ENCODE measurements at regions not wholly inside any gene's neighbourhood (a gene's known extent, or its start where the extent isn't known, plus 50 kb on each side); places are given as distances from the start of the nearest gene placed in this dataset.
A peak's percentile ranks its signal among the peaks of the same experiment; 100 is the strongest.

- DNase-seq (ENCODE audit: low spot score): no peak
- no peak for ATAC-seq
Measured at GRCh38 chr15:69955240-69955894, 142.3 kb downstream of the TLE3 start.

GRCh38 chr15:69956417-69956816, 141.3 kb downstream of the TLE3 start:
- ATAC-seq (no peak), DNase-seq (ENCODE audit: low spot score) (no peak)

- DNase-seq (ENCODE audit: low spot score): no peak
- no peak for ATAC-seq
Measured at GRCh38 chr15:69957175-69957574, 140.5 kb downstream of the TLE3 start.

GRCh38 chr15:69958496-69959084, 139.1 kb downstream of the TLE3 start:
- DNase-seq (ENCODE audit: low spot score): no peak
- ATAC-seq: no peak

GRCh38 chr15:69962561-69962960, 135.2 kb downstream of the TLE3 start:
- DNase-seq (ENCODE audit: low spot score): no peak

GRCh38 chr15:69963385-69963784, 134.3 kb downstream of the TLE3 start:
- ATAC-seq: no peak
- no peak for DNase-seq (ENCODE audit: low spot score)

More at GRCh38 chr15:69962561-69962960, 135.2 kb downstream of the TLE3 start:
- no peak for ATAC-seq

GRCh38 chr15:69971771-69972170, 125.9 kb downstream of the TLE3 start:
- ATAC-seq (no peak), DNase-seq (ENCODE audit: low spot score) (no peak)

GRCh38 chr15:69972436-69972835, 125.3 kb downstream of the TLE3 start:
- DNase-seq (ENCODE audit: low spot score) (no peak), ATAC-seq (no peak)

GRCh38 chr15:69973102-69973714, 124.5 kb downstream of the TLE3 start:
- peak; percentile 42 for ATAC-seq
- DNase-seq (ENCODE audit: low spot score): no peak

- DNase-seq (ENCODE audit: low spot score) (no peak), ATAC-seq (no peak)
Measured at GRCh38 chr15:69973880-69974279, 123.8 kb downstream of the TLE3 start.

GRCh38 chr15:69974321-69974720, 123.4 kb downstream of the TLE3 start:
- DNase-seq (ENCODE audit: low spot score) (no peak), ATAC-seq (no peak)

GRCh38 chr15:69976366-69976994, 121.2 kb downstream of the TLE3 start:
- DNase-seq (ENCODE audit: low spot score) (no peak), ATAC-seq (peak; percentile 66)

GRCh38 chr15:69978603-69979002, 119.1 kb downstream of the TLE3 start:
- DNase-seq (ENCODE audit: low spot score) (no peak), ATAC-seq (no peak)

GRCh38 chr15:69979262-69979661, 118.5 kb downstream of the TLE3 start:
- peak; percentile 69 for ATAC-seq
- DNase-seq (ENCODE audit: low spot score): no peak

GRCh38 chr15:69979783-69980182, 117.9 kb downstream of the TLE3 start:
- DNase-seq (ENCODE audit: low spot score) (no peak), ATAC-seq (no peak)

- ATAC-seq (no peak), DNase-seq (ENCODE audit: low spot score) (no peak)
Measured at GRCh38 chr15:69980341-69981059, 117.2 kb downstream of the TLE3 start.

- ATAC-seq (no peak), DNase-seq (ENCODE audit: low spot score) (no peak)
Measured at GRCh38 chr15:69982037-69982436, 115.7 kb downstream of the TLE3 start.

GRCh38 chr15:69983696-69984265, 113.9 kb downstream of the TLE3 start:
- ATAC-seq: no peak
- no peak for DNase-seq (ENCODE audit: low spot score)

- DNase-seq (ENCODE audit: low spot score): no peak
- no peak for ATAC-seq
Measured at GRCh38 chr15:69987492-69988489, 109.9 kb downstream of the TLE3 start.

Data from left lobe of liver (tissue), 2 donors.